GM12864 (cell line): ENCODE measurements at regions not wholly inside any gene's neighbourhood (a gene's known extent, or its start where the extent isn't known, plus 50 kb on each side); places are given as distances from the start of the nearest gene placed in this dataset.

Experiments
- DNase-seq: peaks from one replicate; pipeline ENCODE4 v3.0.0-alpha.2; 2011; ENCODE audit warnings: low read depth
- H3K4me3 ChIP-seq: 2 replicates; pipeline ENCODE4 v1.5.1; 2011; ENCODE audit warnings: mild to moderate bottlenecking, low read depth, low read length, control low read depth
- CTCF ChIP-seq: IDR thresholded peaks from 2 replicates; pipeline ENCODE4 v1.5.1; 2011; ENCODE audit warnings: low read depth, mild to moderate bottlenecking, moderate library complexity, low read length, control low read depth, inconsistent platforms; ENCODE audit errors: missing control alignments

GRCh38 chr1:117271959-117272358, 61.2 kb upstream of the VTCN1 start:
- no peak for TF ChIP-seq CTCF
- DNase-seq: no peak
- H3K4me3 ChIP-seq: no peak overlapping the region

- TF ChIP-seq CTCF: no peak
- no peak for DNase-seq
- no peak overlapping the region for H3K4me3 ChIP-seq
Observed at GRCh38 chr1:117271129-117271528, 60.4 kb upstream of the VTCN1 start.

- TF ChIP-seq CTCF: no peak
- H3K4me3 ChIP-seq: no peak overlapping the region
- DNase-seq: no peak
Observed at GRCh38 chr1:117270679-117271078, 60.0 kb upstream of the VTCN1 start.

GRCh38 chr1:117268535-117269455, 58.1 kb upstream of the VTCN1 start:
- DNase-seq: no peak

GRCh38 chr1:117267232-117267774, 56.6 kb upstream of the VTCN1 start:
- no peak for DNase-seq
- H3K4me3 ChIP-seq: no peak overlapping the region
- no peak for TF ChIP-seq CTCF

More at GRCh38 chr1:117268535-117269455, 58.1 kb upstream of the VTCN1 start:
- no peak overlapping the region for H3K4me3 ChIP-seq
- no peak for TF ChIP-seq CTCF

- no peak for DNase-seq
- no peak overlapping the region for H3K4me3 ChIP-seq
- TF ChIP-seq CTCF: no peak
Observed at GRCh38 chr1:117262976-117263375, 52.2 kb upstream of the VTCN1 start.
